Memory B cell (primary cell): ENCODE measurements at regions not wholly inside any gene's neighbourhood (a gene's known extent, or its start where the extent isn't known, plus 50 kb on each side); places are given as distances from the start of the nearest gene placed in this dataset.

Experiments
- ATAC-seq: fragments of 150-1000 bp; cut with Tn5 transposase; 2 replicates; pipeline ENCODE4 v1.10.0; 2021; ENCODE audit warnings: low read depth, mild to moderate bottlenecking, moderate library complexity
- DNase-seq, 2 donors: peaks; one replicate each; pipeline ENCODE4 v3.0.0; 2022; ENCODE audit warnings: low spot score in 2 of 2
- H3K27ac Mint-ChIP-seq: one replicate; pipeline ENCODE4 v1.8.0; 2022; ENCODE audit warnings: mild to moderate bottlenecking, moderate library complexity, mixed read lengths
- H3K27me3 Mint-ChIP-seq: one replicate; pipeline ENCODE4 v1.8.0; 2022; ENCODE audit warnings: mixed read lengths
- H3K36me3 Mint-ChIP-seq: one replicate; pipeline ENCODE4 v1.8.0; 2022; ENCODE audit warnings: mild to moderate bottlenecking, mixed read lengths
- H3K4me1 Mint-ChIP-seq: one replicate; pipeline ENCODE4 v1.8.0; 2022; ENCODE audit warnings: mixed read lengths
- H3K4me3 Mint-ChIP-seq: one replicate; pipeline ENCODE4 v1.8.0; 2022; ENCODE audit warnings: mild to moderate bottlenecking, moderate library complexity, mixed read lengths
- H3K9me3 Mint-ChIP-seq: one replicate; pipeline ENCODE4 v1.8.0; 2022; ENCODE audit warnings: mixed read lengths

DNA sequence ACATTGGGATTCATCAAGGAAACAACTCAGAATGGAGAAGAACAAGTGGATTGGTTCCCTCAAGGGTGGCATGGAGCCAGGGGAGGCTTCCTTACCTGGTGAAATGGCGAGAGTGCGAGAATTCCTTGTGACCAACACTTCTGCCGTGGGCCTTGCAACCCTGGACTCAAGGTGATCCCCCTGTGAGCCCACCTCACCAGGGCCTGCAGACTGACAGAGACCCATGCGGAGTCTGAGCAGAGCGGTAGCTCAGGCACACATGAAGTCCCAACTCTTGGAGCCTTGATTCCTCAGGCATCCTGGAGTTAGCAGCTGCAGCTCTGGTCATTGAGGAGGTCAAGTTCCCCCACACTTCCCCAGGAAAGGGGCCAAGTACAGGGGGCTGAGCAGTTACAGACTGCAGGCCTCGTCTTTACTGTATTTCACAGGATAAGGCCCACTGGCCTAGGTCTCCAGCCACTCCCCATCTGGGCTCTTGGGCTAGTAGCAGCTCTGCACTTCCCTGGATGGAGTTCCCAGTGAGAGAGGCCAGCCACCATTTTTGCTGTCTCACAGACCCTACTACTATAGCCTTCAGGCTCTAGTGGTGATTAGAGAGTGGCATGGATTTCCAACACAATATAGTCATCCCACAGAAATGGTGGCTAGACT is 269.5 kb upstream of the DCBLD2 start:
- H3K27ac Mint-ChIP-seq: no peak overlapping the region
- H3K4me3 Mint-ChIP-seq: no peak overlapping the region
- H3K4me1 Mint-ChIP-seq: no peaks in the 10 kb centered on the region
- H3K27me3 Mint-ChIP-seq: no peaks in the 10 kb centered on the region
- H3K36me3 Mint-ChIP-seq: no peaks in the 10 kb centered on the region
- DNase-seq: no peak
- H3K9me3 Mint-ChIP-seq: peaks cover 2% of the 10 kb centered on the region
- no peak for ATAC-seq

- Mint-ChIP-seq H3K9me3 (peaks cover 2% of the 10 kb centered on the region), H3K27ac (no peak overlapping the region), H3K4me1 (no peaks in the 10 kb centered on the region), H3K4me3 (no peak overlapping the region), H3K36me3 (no peaks in the 10 kb centered on the region), H3K27me3 (no peaks in the 10 kb centered on the region)
- ATAC-seq (no peak), DNase-seq (no peak)
Measured at GRCh38 chr3:99167071-99167470, 265.6 kb upstream of the DCBLD2 start.

DNA sequence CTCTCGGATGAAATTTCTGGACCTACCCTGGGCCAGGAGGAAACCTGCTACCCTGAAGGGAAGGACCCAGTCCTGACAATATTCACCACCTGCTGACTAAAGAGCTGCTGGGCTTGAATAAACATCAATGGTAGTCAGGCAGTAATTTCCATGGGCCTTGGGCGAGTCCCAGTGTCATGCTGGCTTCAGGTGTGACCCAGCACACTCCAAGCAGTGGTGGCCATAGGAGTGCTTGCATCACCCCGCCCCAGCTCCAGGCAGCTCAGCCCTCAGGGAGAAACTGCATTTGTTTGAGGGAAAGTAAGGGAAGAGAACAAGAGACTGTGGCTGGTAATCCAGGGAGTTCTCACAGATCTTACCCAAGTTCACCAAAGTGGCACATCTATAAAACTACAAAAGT is 261.8 kb upstream of the DCBLD2 start:
- no peak for ATAC-seq
- no peaks in the 10 kb centered on the region for H3K27me3 Mint-ChIP-seq
- no peaks in the 10 kb centered on the region for H3K36me3 Mint-ChIP-seq
- H3K4me3 Mint-ChIP-seq: no peak overlapping the region
- H3K9me3 Mint-ChIP-seq: no peaks in the 10 kb centered on the region
- H3K27ac Mint-ChIP-seq: no peak overlapping the region
- no peak for DNase-seq
- no peaks in the 10 kb centered on the region for H3K4me1 Mint-ChIP-seq

- Mint-ChIP-seq H3K36me3 (no peaks in the 10 kb centered on the region), H3K27me3 (no peaks in the 10 kb centered on the region), H3K9me3 (peaks cover 4% of the 10 kb centered on the region), H3K27ac (no peak overlapping the region), H3K4me3 (no peak overlapping the region), H3K4me1 (no peaks in the 10 kb centered on the region)
- ATAC-seq (no peak), DNase-seq (no peak)
Measured at GRCh38 chr3:99159220-99159762, 257.8 kb upstream of the DCBLD2 start.

GRCh38 chr3:99145031-99145430 is 243.5 kb upstream of the DCBLD2 start:
- Mint-ChIP-seq H3K27me3 (no peaks in the 10 kb centered on the region), H3K4me3 (no peak overlapping the region), H3K9me3 (peaks cover 3% of the 10 kb centered on the region), H3K4me1 (no peaks in the 10 kb centered on the region), H3K36me3 (no peaks in the 10 kb centered on the region), H3K27ac (no peak overlapping the region)
- ATAC-seq (no peak), DNase-seq (no peak)

GRCh38 chr3:99143493-99143892 is 242.0 kb upstream of the DCBLD2 start:
- H3K27me3 Mint-ChIP-seq: no peaks in the 10 kb centered on the region
- no peak for DNase-seq

DNA sequence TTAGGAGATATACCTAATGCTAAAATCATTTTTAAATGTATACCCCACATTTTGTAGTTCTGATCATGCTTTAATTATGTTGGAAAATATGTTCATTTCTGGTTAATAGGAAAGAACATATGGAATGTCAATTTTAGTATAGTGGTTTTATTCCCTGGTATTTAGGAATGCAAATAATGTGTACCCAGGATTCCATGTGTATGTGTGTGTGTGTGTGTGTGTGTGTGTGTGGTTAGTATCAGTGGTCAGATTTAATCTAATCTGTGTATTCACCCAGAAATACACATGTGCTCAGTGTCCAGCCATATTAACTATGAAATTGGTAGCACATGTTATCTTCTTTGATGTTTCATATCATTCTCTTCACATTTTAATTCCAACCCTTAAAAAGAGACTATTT is 233.5 kb upstream of the DCBLD2 start:
- no peak for DNase-seq
- H3K9me3 Mint-ChIP-seq: peaks cover 3% of the 10 kb centered on the region
- H3K36me3 Mint-ChIP-seq: no peaks in the 10 kb centered on the region
- no peak overlapping the region for H3K27ac Mint-ChIP-seq
- ATAC-seq: no peak
- no peak overlapping the region for H3K4me3 Mint-ChIP-seq
- H3K4me1 Mint-ChIP-seq: no peaks in the 10 kb centered on the region
- H3K27me3 Mint-ChIP-seq: no peaks in the 10 kb centered on the region

More at GRCh38 chr3:99143493-99143892, 242.0 kb upstream of the DCBLD2 start:
- Mint-ChIP-seq H3K4me1 (no peaks in the 10 kb centered on the region), H3K36me3 (no peaks in the 10 kb centered on the region), H3K9me3 (peaks cover 3% of the 10 kb centered on the region), H3K4me3 (no peak overlapping the region), H3K27ac (no peak overlapping the region)
- no peak for ATAC-seq

DNA sequence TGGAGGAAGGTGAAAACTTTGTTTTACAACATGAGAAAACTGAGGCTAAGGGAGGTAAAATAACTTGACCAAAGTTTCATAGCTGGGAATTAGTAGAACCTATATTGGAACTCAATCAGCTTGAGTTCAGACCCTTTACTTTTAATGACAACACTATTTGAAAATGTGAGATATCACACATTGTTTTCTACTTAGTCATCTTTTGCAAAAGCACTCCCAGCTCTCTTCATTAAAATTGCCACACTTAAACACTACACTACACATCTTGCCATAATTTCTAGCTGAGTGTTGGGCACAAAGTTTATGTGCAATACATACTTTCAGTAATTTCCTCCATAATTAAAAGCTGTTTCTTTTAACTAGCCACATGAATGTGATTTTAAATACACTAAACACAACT is 230.4 kb upstream of the DCBLD2 start:
- ATAC-seq (no peak), DNase-seq (no peak)
- Mint-ChIP-seq H3K27me3 (no peaks in the 10 kb centered on the region), H3K9me3 (peaks cover 3% of the 10 kb centered on the region), H3K4me1 (no peaks in the 10 kb centered on the region), H3K36me3 (no peaks in the 10 kb centered on the region), H3K4me3 (no peak overlapping the region), H3K27ac (no peak overlapping the region)

- DNase-seq (no peak), ATAC-seq (no peak)
- Mint-ChIP-seq H3K4me1 (no peaks in the 10 kb centered on the region), H3K27ac (no peak overlapping the region), H3K36me3 (no peaks in the 10 kb centered on the region), H3K9me3 (peaks cover 3% of the 10 kb centered on the region), H3K4me3 (no peak overlapping the region), H3K27me3 (no peaks in the 10 kb centered on the region)
Measured at GRCh38 chr3:99128725-99129505, 227.4 kb upstream of the DCBLD2 start.

GRCh38 chr3:99128235-99128634 is 226.7 kb upstream of the DCBLD2 start:
- H3K36me3 Mint-ChIP-seq: no peaks in the 10 kb centered on the region
- no peak overlapping the region for H3K4me3 Mint-ChIP-seq
- DNase-seq (no peak), ATAC-seq (no peak)
- H3K27ac Mint-ChIP-seq: no peak overlapping the region
- no peaks in the 10 kb centered on the region for H3K4me1 Mint-ChIP-seq
- no peaks in the 10 kb centered on the region for H3K27me3 Mint-ChIP-seq
- peaks cover 3% of the 10 kb centered on the region for H3K9me3 Mint-ChIP-seq

DNA sequence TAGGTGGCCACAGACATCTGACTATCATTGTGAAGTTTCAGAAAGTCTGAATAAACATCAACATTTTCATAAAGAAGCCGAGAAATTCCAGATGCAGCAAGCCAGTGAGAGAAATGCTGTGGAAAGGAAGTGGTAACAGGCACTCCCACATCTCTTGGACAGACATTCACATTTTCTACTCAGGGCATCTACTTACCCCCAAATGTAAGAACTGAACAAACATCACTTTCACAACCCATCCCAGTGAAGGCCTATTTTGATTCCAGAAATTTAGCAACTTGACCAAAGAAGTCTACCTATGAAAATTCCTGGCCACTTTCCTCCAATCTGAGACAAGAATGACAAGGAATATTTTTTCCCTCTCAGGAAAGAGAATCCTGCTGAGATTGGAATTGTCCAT is 224.8 kb upstream of the DCBLD2 start:
- H3K9me3 Mint-ChIP-seq: peaks cover 3% of the 10 kb centered on the region
- no peak for ATAC-seq
- no peaks in the 10 kb centered on the region for H3K4me1 Mint-ChIP-seq
- no peaks in the 10 kb centered on the region for H3K27me3 Mint-ChIP-seq
- no peak for DNase-seq
- no peak overlapping the region for H3K27ac Mint-ChIP-seq
- no peak overlapping the region for H3K4me3 Mint-ChIP-seq
- no peaks in the 10 kb centered on the region for H3K36me3 Mint-ChIP-seq

GRCh38 chr3:99119385-99119784 is 217.9 kb upstream of the DCBLD2 start:
- no peaks in the 10 kb centered on the region for H3K27me3 Mint-ChIP-seq
- H3K4me3 Mint-ChIP-seq: no peak overlapping the region
- DNase-seq (no peak), ATAC-seq (no peak)
- H3K9me3 Mint-ChIP-seq: peaks cover 3% of the 10 kb centered on the region
- no peaks in the 10 kb centered on the region for H3K4me1 Mint-ChIP-seq
- H3K36me3 Mint-ChIP-seq: no peaks in the 10 kb centered on the region
- H3K27ac Mint-ChIP-seq: no peak overlapping the region

- Mint-ChIP-seq H3K9me3 (peaks cover 3% of the 10 kb centered on the region), H3K27me3 (no peaks in the 10 kb centered on the region), H3K4me3 (no peak overlapping the region), H3K4me1 (no peaks in the 10 kb centered on the region), H3K27ac (no peak overlapping the region), H3K36me3 (no peaks in the 10 kb centered on the region)
- DNase-seq: no peak
- no peak for ATAC-seq
Measured at GRCh38 chr3:99118381-99118780, 216.9 kb upstream of the DCBLD2 start.

GRCh38 chr3:99114565-99115291 is 213.2 kb upstream of the DCBLD2 start:
- no peak for ATAC-seq
- H3K9me3 Mint-ChIP-seq: no peaks in the 10 kb centered on the region
- no peak overlapping the region for H3K27ac Mint-ChIP-seq
- no peaks in the 10 kb centered on the region for H3K36me3 Mint-ChIP-seq
- no peaks in the 10 kb centered on the region for H3K27me3 Mint-ChIP-seq
- H3K4me3 Mint-ChIP-seq: no peak overlapping the region
- no peaks in the 10 kb centered on the region for H3K4me1 Mint-ChIP-seq
- no peak for DNase-seq
